Umbilical cord (tissue), 1 donor: ENCODE measurements at regions not wholly inside any gene's neighbourhood (a gene's known extent, or its start where the extent isn't known, plus 50 kb on each side); places are given as distances from the start of the nearest gene placed in this dataset.
"Not testable (repeated sequence)": the region's sequence is repeated elsewhere in the genome, so short reads cannot be mapped to it uniquely, and the experiment has no call there.

Source experiments
- DNase-seq: peaks from one replicate; pipeline ENCODE4 v3.0.0-alpha.2; 2015; ENCODE audit warnings: low spot score

GRCh38 chr6:69487688-69488087 is 309.1 kb downstream of the LMBRD1 start:
- no peak for DNase-seq

GRCh38 chr6:69466979-69467570 is 329.7 kb downstream of the LMBRD1 start:
- DNase-seq: no peak

GRCh38 chr6:69465866-69466265 is 330.9 kb downstream of the LMBRD1 start:
- no peak for DNase-seq

GRCh38 chr6:69456086-69456485 is 340.7 kb downstream of the LMBRD1 start:
- no peak for DNase-seq

- DNase-seq: not testable (repeated sequence)
Measured at GRCh38 chr6:69454619-69455018, 342.2 kb downstream of the LMBRD1 start.

GRCh38 chr6:69450493-69450892 is 346.3 kb downstream of the LMBRD1 start:
- not testable (repeated sequence) for DNase-seq

- DNase-seq: no peak
Measured at GRCh38 chr6:69449887-69450286, 346.9 kb downstream of the LMBRD1 start.
